H1 (cell line): ENCODE measurements at regions not wholly inside any gene's neighbourhood (a gene's known extent, or its start where the extent isn't known, plus 50 kb on each side); places are given as distances from the start of the nearest gene placed in this dataset.

Experiments used
- SAP30 ChIP-seq: fragments of 300-600 bp; sonication (generic); IDR thresholded peaks from 2 replicates; pipeline ENCODE4 v1.7.1; 2012; ENCODE audit warnings: low read length, moderate library complexity, mild to moderate bottlenecking, inconsistent platforms; ENCODE audit not compliant: insufficient read depth, insufficient replicate concordance
- TF ChIP-seq, protein P1 (sequence below): fragments of 300-600 bp; sonication (generic); IDR thresholded peaks from 2 replicates; pipeline ENCODE4 v1.7.1; 2012; ENCODE audit warnings: low read length, moderate library complexity, mild to moderate bottlenecking, inconsistent platforms; ENCODE audit not compliant: insufficient replicate concordance
- TF ChIP-seq, protein P2 (sequence below), 3 experiments: IDR thresholded peaks; 1 replicate in 2 of 3; 2 replicates in 1 of 3; pipeline versions ENCODE4 v1.5.1 to v1.6.1; 2011; ENCODE audit warnings: low read length in 3 of 3, mild to moderate bottlenecking in 3 of 3, inconsistent platforms in 2 of 3, low read depth in 1 of 3, moderate library complexity in 1 of 3; ENCODE audit not compliant: insufficient read depth in 1 of 3; ENCODE audit errors: control extremely low read depth in 1 of 3

DNA sequence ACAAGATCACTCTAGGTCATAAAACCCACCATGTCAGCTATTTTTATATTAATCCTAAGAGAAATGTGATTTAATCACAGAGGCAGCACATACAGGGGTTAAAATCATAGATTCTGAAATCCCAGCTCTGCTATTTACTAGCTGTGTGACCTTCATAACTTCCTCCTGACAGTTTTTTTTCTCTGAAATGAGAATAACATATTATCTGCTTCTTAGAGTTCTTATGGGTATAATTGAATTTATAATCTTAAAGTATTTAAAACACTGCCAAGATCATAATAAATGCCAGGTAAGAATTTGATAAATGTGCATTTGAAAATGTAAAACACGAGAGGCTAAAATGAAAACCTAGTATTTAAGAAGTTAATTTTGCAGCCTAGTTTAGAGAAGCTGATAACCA is 722.9 kb downstream of the SLITRK6 start:
- TF ChIP-seq, protein P1, sequence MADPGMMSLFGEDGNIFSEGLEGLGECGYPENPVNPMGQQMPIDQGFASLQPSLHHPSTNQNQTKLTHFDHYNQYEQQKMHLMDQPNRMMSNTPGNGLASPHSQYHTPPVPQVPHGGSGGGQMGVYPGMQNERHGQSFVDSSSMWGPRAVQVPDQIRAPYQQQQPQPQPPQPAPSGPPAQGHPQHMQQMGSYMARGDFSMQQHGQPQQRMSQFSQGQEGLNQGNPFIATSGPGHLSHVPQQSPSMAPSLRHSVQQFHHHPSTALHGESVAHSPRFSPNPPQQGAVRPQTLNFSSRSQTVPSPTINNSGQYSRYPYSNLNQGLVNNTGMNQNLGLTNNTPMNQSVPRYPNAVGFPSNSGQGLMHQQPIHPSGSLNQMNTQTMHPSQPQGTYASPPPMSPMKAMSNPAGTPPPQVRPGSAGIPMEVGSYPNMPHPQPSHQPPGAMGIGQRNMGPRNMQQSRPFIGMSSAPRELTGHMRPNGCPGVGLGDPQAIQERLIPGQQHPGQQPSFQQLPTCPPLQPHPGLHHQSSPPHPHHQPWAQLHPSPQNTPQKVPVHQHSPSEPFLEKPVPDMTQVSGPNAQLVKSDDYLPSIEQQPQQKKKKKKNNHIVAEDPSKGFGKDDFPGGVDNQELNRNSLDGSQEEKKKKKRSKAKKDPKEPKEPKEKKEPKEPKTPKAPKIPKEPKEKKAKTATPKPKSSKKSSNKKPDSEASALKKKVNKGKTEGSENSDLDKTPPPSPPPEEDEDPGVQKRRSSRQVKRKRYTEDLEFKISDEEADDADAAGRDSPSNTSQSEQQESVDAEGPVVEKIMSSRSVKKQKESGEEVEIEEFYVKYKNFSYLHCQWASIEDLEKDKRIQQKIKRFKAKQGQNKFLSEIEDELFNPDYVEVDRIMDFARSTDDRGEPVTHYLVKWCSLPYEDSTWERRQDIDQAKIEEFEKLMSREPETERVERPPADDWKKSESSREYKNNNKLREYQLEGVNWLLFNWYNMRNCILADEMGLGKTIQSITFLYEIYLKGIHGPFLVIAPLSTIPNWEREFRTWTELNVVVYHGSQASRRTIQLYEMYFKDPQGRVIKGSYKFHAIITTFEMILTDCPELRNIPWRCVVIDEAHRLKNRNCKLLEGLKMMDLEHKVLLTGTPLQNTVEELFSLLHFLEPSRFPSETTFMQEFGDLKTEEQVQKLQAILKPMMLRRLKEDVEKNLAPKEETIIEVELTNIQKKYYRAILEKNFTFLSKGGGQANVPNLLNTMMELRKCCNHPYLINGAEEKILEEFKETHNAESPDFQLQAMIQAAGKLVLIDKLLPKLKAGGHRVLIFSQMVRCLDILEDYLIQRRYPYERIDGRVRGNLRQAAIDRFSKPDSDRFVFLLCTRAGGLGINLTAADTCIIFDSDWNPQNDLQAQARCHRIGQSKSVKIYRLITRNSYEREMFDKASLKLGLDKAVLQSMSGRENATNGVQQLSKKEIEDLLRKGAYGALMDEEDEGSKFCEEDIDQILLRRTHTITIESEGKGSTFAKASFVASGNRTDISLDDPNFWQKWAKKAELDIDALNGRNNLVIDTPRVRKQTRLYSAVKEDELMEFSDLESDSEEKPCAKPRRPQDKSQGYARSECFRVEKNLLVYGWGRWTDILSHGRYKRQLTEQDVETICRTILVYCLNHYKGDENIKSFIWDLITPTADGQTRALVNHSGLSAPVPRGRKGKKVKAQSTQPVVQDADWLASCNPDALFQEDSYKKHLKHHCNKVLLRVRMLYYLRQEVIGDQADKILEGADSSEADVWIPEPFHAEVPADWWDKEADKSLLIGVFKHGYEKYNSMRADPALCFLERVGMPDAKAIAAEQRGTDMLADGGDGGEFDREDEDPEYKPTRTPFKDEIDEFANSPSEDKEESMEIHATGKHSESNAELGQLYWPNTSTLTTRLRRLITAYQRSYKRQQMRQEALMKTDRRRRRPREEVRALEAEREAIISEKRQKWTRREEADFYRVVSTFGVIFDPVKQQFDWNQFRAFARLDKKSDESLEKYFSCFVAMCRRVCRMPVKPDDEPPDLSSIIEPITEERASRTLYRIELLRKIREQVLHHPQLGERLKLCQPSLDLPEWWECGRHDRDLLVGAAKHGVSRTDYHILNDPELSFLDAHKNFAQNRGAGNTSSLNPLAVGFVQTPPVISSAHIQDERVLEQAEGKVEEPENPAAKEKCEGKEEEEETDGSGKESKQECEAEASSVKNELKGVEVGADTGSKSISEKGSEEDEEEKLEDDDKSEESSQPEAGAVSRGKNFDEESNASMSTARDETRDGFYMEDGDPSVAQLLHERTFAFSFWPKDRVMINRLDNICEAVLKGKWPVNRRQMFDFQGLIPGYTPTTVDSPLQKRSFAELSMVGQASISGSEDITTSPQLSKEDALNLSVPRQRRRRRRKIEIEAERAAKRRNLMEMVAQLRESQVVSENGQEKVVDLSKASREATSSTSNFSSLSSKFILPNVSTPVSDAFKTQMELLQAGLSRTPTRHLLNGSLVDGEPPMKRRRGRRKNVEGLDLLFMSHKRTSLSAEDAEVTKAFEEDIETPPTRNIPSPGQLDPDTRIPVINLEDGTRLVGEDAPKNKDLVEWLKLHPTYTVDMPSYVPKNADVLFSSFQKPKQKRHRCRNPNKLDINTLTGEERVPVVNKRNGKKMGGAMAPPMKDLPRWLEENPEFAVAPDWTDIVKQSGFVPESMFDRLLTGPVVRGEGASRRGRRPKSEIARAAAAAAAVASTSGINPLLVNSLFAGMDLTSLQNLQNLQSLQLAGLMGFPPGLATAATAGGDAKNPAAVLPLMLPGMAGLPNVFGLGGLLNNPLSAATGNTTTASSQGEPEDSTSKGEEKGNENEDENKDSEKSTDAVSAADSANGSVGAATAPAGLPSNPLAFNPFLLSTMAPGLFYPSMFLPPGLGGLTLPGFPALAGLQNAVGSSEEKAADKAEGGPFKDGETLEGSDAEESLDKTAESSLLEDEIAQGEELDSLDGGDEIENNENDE = no peak
- no peak for TF ChIP-seq SAP30
- TF ChIP-seq, protein P2, sequence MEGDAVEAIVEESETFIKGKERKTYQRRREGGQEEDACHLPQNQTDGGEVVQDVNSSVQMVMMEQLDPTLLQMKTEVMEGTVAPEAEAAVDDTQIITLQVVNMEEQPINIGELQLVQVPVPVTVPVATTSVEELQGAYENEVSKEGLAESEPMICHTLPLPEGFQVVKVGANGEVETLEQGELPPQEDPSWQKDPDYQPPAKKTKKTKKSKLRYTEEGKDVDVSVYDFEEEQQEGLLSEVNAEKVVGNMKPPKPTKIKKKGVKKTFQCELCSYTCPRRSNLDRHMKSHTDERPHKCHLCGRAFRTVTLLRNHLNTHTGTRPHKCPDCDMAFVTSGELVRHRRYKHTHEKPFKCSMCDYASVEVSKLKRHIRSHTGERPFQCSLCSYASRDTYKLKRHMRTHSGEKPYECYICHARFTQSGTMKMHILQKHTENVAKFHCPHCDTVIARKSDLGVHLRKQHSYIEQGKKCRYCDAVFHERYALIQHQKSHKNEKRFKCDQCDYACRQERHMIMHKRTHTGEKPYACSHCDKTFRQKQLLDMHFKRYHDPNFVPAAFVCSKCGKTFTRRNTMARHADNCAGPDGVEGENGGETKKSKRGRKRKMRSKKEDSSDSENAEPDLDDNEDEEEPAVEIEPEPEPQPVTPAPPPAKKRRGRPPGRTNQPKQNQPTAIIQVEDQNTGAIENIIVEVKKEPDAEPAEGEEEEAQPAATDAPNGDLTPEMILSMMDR (IDR thresholded peaks at IDR 0.05; ENCODE audit: control extremely low read depth in 1 of 3, insufficient read depth in 1 of 3, low read depth in 1 of 3, low read length in 3 of 3) = no peak
